OCI-LY3 (cell line): ENCODE measurements at regions not wholly inside any gene's neighbourhood (a gene's known extent, or its start where the extent isn't known, plus 50 kb on each side); places are given as distances from the start of the nearest gene placed in this dataset.
"Not testable (repeated sequence)": the region's sequence is repeated elsewhere in the genome, so short reads cannot be mapped to it uniquely, and the experiment has no call there.

ENCODE experiments used
- H2AFZ ChIP-seq: fragments of 200-600, 300-600 bp; shearing (Covaris generic); 2 replicates; pipeline ENCODE4 v1.6.0; 2014; ENCODE audit warnings: antibody characterized with exemption, low read depth, low read length
- H3K27ac ChIP-seq: fragments of 200-600, 300-600 bp; sonication (generic); 2 replicates; pipeline ENCODE4 v1.5.1; 2014; ENCODE audit warnings: mild to moderate bottlenecking, low read length, moderate library complexity, mixed read lengths
- H3K27me3 ChIP-seq: fragments of 200-600, 300-600 bp; sonication (generic); 2 replicates; pipeline ENCODE4 v1.6.1; 2014; ENCODE audit warnings: low read depth, low read length, mixed read lengths
- H3K36me3 ChIP-seq: fragments of 200-600, 300-600 bp; sonication (generic); replicated peaks from 2 replicates; pipeline ENCODE3; 2014; ENCODE audit warnings: low read depth, low read length, mixed read lengths
- H3K4me1 ChIP-seq: fragments of 300-600, 200-600 bp; sonication (generic); 2 replicates; pipeline ENCODE4 v1.6.1; 2014; ENCODE audit warnings: low read length, mixed read lengths
- H3K4me2 ChIP-seq: fragments of 200-600, 300-600 bp; sonication (generic); 2 replicates; pipeline ENCODE4 v1.6.1; 2014; ENCODE audit warnings: low read length, mixed read lengths
- H3K4me3 ChIP-seq: fragments of 300-600, 200-600 bp; sonication (generic); 2 replicates; pipeline ENCODE4 v1.5.1; 2014; ENCODE audit warnings: antibody characterized with exemption, mild to moderate bottlenecking, low read length, moderate library complexity
- H3K79me2 ChIP-seq: fragments of 300-600, 200-600 bp; shearing (Covaris generic); 2 replicates; pipeline ENCODE4 v1.6.1; 2014; ENCODE audit warnings: mild to moderate bottlenecking, low read length, mixed read lengths
- H3K9ac ChIP-seq: fragments of 300-600, 200-600 bp; shearing (Covaris generic); 2 replicates; pipeline ENCODE4 v1.6.0; 2014; ENCODE audit warnings: mild to moderate bottlenecking, low read length, moderate library complexity
- H3K9me3 ChIP-seq: fragments of 200-600, 300-600 bp; shearing (Covaris generic); 2 replicates; pipeline ENCODE4 v1.6.1; 2014; ENCODE audit warnings: low read length, mixed read lengths; ENCODE audit not compliant: insufficient read depth
- H4K20me1 ChIP-seq: fragments of 200-600, 300-600 bp; sonication (generic); 2 replicates; pipeline ENCODE4 v1.6.1; 2016; ENCODE audit warnings: low read length, mixed read lengths; ENCODE audit not compliant: insufficient read depth
- CTCF ChIP-seq: fragments of 200-600, 300-600 bp; sonication (generic); IDR thresholded peaks from 2 replicates; pipeline ENCODE4 v1.5.1; 2014; ENCODE audit warnings: antibody characterized with exemption, low read length, low read depth
- EZH2phosphoT487 ChIP-seq: fragments of 200-600 bp; shearing (Covaris generic); IDR thresholded peaks from 2 replicates; pipeline ENCODE4 v1.6.1; 2018; ENCODE audit warnings: antibody characterized with exemption, mixed run types, low read depth

- Histone ChIP-seq H4K20me1 (no peaks in the 10 kb centered on the region), H3K4me3 (no peak overlapping the region), H3K4me1 (peaks cover 7% of the 10 kb centered on the region), H2AFZ (no peak overlapping the region), H3K36me3 (no peaks in the 10 kb centered on the region), H3K27ac (no peak overlapping the region), H3K9me3 (no peaks in the 10 kb centered on the region), H3K4me2 (no peak overlapping the region), H3K79me2 (no peaks in the 10 kb centered on the region), H3K27me3 (no peaks in the 10 kb centered on the region), H3K9ac (no peak overlapping the region)
- no peak for TF ChIP-seq CTCF
- TF ChIP-seq EZH2phosphoT487: no peak
Measured at GRCh38 chr14:87613881-87614280, 379.1 kb downstream of the GALC start.

GRCh38 chr14:87607056-87607455 is 385.9 kb downstream of the GALC start:
- not testable (repeated sequence) for H2AFZ ChIP-seq, H3K4me1 ChIP-seq, H3K27ac ChIP-seq, H3K9ac ChIP-seq, H3K4me3 ChIP-seq, H4K20me1 ChIP-seq, H3K9me3 ChIP-seq, H3K27me3 ChIP-seq, H3K4me2 ChIP-seq, H3K79me2 ChIP-seq, H3K36me3 ChIP-seq

- no peaks in the 10 kb centered on the region for H3K36me3 ChIP-seq
- no peaks in the 10 kb centered on the region for H4K20me1 ChIP-seq
- no peak overlapping the region for H3K4me2 ChIP-seq
- no peaks in the 10 kb centered on the region for H3K4me1 ChIP-seq
- no peak overlapping the region for H3K27ac ChIP-seq
- H3K79me2 ChIP-seq: no peaks in the 10 kb centered on the region
- H3K4me3 ChIP-seq: no peak overlapping the region
- TF ChIP-seq EZH2phosphoT487: no peak
- TF ChIP-seq CTCF: no peak
- H2AFZ ChIP-seq: no peak overlapping the region
- no peaks in the 10 kb centered on the region for H3K27me3 ChIP-seq
- 0 out of 2 replicates have a peak, but pooled peaks cover 4% of the 10 kb centered on the region for H3K9me3 ChIP-seq
- no peak overlapping the region for H3K9ac ChIP-seq
Measured at GRCh38 chr14:87601036-87601435, 391.9 kb downstream of the GALC start.

- H3K9ac ChIP-seq: no peak overlapping the region
Measured at GRCh38 chr14:87600240-87600639, 392.7 kb downstream of the GALC start.

More at GRCh38 chr14:87600240-87600639, 392.7 kb downstream of the GALC start:
- TF ChIP-seq EZH2phosphoT487 (no peak), CTCF (no peak)
- Histone ChIP-seq H3K36me3 (no peaks in the 10 kb centered on the region), H3K9me3 (no peaks in the 10 kb centered on the region), H3K4me1 (no peaks in the 10 kb centered on the region), H3K27me3 (no peaks in the 10 kb centered on the region), H3K27ac (no peak overlapping the region), H3K4me2 (no peak overlapping the region), H4K20me1 (no peaks in the 10 kb centered on the region), H2AFZ (no peak overlapping the region), H3K4me3 (no peak overlapping the region), H3K79me2 (no peaks in the 10 kb centered on the region)
